Stimulated activated CD4-positive, alpha-beta T cell treated with anti-CD3 and anti-CD28 coated beads, Interleukin-1b, Interleukin-23, amount 100 ng/mL, for 48 hours (primary cell): ENCODE measurements at regions not wholly inside any gene's neighbourhood (a gene's known extent, or its start where the extent isn't known, plus 50 kb on each side); places are given as distances from the start of the nearest gene placed in this dataset.

Experiments
- DNase-seq: peaks from one replicate; pipeline ENCODE4 v3.0.0-alpha.2; 2020

DNA sequence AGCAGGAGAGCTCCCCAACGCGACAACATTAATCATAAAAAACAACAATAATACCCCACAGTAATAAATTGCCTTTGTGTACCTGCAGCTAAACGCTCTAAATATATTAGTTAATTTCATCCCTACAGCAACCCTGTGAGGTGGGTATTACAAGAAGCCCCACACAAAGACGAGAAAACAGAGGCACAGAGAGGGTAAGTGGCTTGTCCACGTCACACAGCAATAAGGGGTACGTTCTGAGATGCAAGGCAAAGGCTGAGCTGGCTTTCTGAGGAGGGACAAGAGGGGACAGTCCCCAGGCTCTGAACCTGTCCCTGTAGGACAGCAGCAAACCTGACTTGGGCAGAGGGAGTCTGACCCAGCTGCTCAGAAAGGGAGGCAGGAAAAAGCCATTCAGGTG lies 78.2 kb downstream of the NCOR2 start:
- DNase-seq: no peak

DNA sequence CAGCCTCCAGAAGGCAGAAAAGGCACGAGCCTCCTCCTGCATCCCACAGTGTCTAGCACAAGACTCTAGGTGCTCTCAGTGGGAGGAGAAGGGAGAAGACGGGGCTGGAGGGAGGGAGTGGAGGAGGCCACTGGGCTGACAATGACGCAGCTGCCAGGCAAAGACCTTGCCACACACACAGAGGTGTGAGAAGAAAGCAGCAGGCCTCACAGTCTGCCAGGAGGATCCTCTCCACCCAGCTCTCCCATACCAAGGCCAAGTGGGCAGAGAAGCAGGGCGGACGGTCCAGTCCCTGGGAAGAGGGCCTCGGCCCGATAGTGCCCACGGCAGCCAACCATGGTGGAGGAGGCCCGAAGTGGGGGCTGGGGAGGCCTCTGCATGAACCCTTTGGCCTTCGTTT lies 78.9 kb downstream of the NCOR2 start:
- no peak for DNase-seq

DNA sequence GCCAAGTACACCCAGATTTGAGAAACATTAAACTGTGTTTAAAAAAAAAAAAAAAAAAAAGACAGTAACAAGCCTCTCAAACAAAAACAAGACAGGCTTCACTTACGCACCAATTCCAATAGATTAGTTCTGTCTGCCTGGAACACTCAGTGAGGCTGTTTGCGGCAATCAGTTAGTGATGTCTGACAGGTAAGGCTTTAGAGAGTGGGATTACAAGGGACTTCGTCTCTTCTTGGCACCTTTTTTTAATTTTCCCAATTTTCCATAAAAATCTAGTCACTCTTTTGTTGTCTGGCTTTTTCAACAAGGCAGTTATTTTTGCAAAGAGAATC lies 79.6 kb downstream of the NCOR2 start:
- no peak for DNase-seq

DNA sequence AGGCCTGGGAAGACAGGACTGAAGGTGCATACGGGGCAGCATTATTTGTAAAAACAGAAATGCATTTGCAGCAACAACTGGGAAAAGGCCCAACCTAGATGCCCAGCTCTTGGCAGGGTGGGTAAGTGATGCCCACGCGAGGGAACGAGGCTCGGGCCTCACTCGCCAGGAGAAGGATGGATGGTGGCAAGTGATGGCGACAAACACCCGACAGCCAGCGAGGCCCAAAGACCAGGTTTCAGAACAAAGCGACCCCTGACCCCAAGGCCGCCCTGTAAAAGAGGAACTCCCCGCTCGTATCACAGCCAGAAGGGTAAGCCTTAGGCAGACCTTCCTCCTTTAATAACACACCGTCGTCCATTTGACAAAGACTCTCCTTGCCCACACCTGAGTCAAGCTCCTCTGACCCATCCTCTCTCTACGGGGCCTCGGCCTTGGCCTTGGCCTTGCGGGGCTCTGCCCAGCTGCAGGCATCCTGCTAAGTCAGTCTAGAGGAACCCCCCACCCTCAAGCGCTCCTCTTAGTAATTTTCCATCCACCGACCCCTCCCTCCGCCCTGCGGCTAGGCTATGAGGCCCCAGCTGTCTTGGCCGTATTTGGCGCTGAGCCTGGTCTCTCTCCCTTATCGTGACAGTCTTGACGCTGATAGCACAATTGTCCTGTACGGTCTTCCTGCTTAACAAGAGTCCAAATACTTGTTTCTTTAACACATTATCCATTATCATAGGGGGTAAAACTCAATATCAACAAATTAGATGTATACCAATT lies 80.2 kb downstream of the NCOR2 start:
- no peak for DNase-seq

DNA sequence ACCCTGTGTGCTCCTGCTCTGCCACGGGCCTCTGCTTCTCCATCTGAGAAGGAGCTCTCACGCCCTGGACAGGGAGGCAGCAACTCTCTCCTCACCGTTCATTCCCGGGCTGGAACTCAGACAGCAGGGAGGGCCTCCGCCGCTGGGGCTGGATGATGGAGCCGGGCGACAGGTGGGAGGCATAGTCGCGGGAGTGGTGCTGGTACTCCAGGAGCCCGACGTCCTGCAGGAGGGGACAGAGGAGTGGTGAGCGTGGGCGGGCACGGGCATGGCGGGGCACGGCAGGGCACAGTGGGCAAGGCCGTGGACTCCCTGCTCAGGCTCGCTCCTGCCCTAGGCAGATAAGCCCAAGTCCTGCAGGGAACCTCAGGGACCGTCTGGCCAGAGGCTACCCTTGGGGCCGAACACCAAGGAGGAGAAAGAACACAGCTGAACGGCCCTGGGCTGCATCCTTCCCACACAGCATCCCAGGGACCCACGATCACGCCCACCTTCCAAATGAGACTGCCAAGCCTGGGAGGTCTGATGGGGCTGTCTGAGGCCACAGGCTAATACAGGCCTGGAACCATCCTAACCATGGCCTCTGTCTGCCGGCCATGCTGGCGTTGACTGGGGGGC lies 81.0 kb downstream of the NCOR2 start:
- DNase-seq: no peak

DNA sequence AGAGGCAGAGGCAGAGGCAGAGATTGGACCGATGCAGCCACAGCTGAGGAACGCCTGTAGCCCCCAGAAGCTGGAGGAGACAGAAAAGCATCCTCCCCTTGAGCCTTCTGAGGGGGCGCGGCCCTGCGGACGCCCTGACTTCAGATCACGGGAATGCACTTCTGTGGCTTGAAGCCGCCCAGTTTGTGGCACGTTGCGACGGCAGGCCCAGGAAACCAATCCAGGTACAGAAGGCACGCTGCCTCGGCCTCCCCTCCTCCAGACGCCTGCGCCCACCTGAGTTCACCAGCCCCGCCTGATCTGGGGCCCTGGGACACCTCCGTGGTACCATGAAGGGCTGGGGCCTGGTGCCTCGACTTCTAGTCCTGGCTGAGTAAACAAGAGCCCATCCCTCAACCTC lies 82.0 kb downstream of the NCOR2 start:
- DNase-seq: no peak

DNA sequence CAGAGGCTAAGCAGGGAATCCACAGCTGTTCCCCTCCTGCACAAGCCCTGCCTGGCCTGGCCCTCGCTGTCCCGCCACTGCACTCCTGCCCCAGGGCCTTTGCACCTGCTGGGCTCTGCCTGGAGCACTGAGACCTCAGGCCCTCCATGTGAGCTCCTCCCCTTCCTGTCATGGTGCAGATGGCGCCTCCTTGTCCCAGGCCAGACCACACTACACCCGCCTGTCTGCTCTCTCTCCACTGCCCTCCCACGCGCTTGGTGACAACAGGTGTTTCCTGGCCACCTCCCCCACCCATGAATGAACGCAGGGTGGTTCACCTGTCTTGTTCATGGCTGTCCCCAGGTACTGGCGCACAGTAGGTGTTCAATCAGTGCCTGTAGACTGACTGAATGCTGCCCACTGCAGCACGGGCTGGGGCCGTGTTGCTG lies 82.9 kb downstream of the NCOR2 start:
- DNase-seq: peak; percentile 31

DNA sequence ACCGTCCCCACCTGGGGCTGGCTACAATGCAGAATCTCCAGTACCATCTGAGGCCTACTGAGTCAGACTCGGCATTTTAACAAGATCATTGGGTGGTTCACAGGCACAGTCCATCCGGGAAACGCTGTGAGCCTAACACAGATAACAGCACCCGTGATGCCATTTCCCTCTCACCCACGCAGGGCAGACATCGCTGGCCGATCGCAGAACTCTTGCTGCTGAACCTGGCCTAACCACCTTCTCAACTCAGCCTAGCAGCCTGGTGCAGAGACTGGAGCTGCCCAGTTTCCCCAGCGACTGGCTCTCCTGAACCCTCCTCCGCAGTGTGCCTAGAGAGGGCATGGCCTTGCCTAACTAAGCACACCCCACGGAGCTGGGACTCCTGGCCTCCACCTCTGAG lies 83.3 kb downstream of the NCOR2 start:
- no peak for DNase-seq

DNA sequence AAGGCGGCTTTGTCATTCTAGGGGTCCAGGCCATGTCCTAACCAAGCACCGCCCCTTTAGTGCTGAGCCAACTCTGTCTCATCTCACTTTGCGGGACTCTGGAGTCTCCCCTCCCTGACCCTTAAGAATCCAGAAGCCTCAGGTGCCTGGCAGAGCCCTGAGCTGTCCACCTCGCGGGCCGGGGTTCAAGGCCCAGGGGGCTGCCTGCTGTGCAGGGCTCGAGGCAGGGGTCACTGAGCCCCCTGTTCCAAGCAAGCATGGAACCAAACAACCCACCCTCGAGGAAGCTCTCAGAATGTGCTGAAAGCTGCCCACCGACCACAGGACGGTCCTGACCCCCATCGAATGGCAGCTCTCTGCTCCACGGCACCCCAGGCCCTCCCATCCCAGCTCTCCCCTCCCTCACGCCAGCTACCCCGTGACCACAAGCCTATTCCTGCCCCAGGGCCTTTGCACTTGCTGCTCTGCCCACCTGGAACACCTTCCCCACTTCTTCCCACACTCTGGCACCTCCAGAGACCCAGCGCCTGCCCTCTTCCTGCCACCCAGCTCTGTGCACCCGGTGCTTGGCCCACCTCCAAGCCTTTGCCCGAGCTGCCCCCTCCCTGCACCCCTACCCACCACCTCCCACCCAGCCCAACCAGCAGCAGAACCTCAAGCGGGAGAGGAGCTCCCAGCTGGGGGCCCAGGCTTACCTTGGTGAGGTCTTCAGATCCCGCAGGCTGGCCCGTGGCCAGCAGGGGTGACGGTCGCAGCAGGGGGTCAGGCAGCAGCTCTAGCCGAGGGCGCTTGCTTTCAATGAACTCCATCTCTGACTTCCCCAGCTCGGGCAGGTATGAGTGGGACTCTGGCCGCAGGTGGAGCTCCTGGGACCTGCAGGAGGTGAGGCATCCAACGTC lies 84.3 kb downstream of the NCOR2 start:
- no peak for DNase-seq

DNA sequence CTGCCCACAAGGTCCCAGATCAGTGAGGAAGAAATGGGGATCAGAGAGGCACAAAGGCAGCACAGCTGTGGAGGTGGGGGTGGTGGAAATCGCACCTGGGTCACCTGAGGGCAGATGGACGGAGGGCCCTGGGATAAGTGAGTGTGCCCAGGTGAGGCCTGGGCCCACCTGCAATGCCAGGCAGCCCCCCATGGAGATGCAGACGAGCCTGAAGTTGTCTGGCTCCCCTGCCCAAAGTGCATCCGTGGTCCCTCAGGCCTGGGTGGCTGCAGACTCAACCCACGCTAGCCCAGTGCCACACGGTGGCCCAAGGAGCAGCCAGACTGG lies 84.9 kb downstream of the NCOR2 start:
- DNase-seq: no peak

DNA sequence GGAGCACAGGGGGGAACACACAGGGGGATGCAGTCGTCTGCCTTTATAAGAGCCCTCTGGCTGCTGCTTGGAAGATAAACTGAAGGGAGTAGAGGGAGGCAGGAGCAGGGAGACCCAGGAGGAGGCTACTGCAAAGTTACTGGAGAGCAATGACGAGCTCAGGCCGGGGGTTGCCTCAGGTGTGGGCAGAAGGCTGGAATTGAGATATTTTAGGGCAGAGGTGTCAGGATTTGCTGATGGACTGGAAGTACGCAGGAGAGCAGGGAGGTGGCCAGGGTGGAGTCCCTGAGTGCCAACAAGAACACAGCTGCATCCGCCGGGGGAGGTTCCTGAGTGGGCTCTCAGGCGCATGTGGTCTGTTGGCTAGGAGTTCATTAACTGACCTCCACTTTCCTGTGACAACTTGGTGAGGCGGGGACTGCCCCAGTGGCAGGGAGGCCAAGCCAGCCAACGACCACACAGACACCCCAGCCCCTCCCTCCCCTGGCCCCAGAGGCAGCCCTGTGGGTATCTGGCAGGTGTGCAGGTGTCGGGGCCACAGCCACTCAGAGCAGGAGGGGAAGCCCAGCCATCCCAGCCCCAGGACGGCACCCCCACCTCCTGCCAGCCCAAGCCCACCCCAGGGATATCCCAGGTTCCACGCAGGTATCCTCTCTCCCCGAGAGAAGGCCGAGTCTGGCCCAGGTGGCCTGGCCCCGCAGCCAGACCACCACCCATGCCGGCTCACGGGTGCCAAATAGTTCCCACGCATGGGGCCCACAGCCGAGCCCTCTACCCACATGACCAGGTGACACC lies 85.4 kb downstream of the NCOR2 start:
- no peak for DNase-seq

DNA sequence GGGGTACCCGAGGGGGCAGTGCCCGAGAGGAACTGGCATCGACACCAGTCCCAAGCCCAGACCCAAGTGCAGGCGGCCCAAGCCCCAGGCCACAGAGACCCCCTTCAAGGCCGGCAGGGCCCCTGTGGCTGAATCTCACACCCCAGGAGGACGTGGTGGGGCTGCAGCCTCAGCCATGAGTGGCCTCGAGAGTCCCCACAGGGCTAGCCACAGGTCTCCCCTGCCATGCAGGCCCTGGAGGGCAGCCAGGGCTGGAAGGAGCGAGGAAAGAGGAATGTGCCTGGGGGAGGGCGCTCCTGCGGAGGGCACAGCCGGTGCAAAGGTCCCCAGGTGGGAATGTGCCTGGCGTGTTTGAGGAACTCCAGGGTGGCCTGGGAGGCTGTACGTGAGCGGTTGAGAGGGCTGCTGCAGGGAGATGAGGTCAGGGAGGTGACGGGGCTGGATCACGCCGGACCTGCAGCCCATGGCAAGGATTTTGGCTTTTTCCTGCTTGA lies 86.1 kb downstream of the NCOR2 start:
- DNase-seq: no peak

DNA sequence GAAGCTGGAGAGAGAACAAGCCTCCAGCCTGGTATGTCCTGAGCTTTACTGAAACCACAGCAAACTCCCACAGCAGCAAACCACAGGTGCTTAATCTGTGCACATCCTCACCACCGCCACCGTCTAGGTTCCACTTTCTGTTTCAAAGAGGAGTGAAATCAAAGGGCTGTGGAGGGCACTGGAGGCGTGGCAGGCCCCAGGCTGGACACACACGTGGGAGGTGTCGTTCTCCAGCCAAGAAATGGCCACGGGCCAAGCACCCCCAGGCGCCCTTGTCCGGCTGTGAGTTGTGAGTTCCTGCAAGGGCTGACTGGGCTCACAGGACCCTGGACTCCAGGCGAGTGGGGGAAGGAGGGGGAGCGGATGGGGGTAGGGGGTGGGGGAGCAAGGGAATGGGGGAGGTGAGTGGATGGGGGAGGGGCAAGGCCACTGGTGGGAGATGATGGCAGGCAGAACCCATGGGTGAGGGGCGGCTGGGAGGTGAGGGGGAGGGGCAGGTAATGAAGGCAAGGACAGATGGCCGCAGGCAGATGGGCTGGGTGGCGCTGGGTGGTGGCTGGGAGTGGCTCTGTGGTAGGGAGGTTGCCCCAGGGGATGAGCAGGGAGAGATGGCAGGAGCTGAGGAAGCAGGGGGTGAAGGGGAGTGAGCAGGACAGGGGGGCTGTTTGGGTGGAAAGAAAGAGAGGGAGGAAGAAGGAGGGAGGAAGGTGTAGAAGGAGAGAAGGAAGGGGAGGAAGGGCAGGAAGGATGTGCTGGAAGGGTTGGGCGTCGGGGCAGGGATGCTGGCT lies 86.7 kb downstream of the NCOR2 start:
- DNase-seq: peak; percentile 46

DNA sequence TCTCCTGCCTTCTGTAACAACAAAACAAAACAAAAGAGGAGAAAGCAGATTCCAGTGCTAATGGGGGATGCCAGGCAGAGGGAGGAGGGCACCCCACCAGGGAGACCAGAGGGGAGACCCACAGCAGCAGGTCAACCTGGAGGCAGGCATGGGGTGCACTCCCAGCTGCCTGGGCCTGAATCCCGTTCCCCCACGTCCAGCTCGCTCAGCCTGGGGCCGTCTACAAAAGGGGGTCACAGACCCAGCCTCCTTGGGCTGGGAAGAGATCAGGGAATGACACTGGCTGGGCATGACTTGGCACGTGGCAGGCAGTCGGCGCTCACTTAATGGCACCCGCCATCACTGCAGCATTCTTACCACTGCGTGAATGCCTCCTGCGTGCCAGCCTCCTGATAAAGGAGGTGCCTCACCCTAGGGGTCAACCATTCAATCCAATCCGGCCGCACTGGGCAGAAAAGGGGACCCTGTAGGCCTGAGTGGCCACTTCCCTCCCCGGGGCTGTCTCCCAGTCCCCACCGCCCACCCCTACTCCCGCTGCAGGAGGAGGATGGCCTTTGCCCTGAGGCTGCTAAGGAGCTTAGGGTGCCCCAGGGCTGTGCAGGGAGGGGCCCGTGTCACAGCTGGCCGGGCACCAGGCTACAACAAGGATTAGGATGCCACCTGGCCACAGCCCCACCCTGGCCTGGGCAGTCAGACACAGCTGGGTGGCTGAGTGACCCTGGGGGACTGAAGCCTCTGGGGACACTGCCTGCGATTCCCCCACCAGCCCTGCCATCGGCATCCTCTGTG lies 87.5 kb downstream of the NCOR2 start:
- DNase-seq: no peak

DNA sequence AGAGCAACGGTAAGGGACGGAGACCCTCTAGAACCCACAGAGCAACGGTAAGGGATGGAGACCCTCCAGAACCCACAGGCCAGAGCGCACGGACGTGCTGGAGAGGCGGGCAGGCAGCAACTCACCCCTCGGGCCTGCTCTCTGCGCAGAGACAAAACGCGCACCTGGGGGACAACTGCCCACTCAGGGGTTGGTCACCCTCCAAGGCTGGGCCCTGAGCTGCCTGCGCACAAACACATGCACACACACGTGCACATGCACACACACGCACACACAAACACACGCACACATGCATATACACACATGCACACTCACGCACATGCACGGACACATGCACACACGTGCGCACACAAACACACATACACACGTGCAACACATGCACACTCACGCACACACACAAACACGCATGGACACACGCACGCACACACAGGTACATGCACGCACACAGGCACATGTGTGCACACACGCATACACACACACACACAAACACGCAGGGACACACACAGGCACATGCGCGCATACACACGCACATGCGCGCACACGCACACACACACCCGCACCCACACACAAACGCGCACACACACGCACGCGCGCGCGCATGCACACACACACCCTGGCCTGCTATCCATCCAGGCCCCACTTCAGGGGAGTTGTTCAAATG lies 88.3 kb downstream of the NCOR2 start:
- DNase-seq: no peak

DNA sequence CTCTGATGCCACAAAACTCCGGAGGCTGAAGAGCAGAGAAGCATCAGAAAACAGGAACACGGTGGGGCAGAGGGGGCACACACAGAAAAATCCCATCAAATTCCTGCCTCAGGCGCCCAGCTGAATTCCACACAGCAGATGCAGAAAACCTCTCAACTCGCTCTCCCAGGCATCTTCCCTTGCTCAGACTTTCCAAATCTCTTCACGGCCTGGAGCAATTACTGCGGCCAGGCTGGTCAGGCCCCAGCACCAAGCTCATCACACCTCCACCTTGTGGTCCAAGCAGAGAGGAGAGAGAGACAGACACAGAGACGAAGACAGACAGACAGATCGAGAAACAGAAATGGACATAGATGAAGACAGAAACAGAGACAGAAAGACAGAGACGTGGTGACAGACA lies 89.0 kb downstream of the NCOR2 start:
- no peak for DNase-seq

DNA sequence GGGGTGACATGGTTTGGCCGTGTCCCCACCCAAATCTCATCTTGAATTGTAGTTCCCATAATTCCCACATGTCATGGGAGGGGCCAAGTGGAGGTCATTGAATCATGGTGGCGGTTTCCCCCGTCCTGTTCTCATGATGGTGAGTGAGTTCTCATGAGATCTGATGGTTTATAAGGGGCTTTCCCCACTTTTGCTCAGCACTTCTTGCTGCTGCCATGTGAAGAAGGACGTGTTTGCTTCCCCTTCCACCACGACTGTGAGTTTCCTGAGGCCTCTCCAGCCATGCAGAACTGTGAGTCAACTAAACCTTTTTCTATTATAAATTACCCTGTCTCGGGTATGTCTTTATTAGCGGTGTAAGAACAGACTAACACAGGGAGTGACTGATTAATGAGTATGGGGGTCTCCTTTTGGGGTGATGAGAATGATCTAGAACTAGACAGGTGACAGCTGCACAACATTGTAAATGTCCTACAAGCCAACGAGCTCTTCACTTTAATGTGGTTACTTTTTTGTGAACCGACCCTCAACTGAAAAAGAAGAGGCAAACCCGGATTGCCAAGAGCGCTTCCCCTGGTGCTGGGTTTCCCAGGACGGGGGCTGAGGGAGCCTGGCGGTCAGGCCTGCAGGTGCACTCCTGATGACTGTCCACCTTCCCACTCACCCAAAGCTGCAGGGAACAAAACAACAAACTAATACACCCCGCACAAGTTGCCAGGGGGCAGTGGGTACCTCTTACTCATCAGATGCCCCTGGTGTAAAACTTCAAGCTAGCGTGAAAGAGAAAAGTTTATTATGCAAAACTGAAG lies 90.1 kb downstream of the NCOR2 start:
- no peak for DNase-seq

DNA sequence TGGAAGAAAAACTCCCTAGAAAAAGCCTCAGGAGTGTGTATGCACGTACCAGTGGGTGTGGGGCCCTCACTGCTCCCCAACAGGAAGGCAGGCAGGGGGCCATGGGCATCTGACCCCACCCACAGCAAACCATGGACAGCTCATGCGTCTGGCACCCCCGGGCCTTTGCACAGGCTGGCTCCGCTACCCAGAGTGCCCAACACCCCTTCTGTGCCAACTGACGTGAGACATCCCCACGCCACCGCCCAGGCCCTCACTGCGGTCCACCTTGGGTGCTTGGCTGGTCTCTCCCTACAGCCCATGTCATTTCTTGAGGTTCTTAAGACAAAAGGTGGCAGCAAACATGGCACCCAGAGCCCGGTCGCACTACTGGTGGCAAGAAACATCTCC lies 91.4 kb downstream of the NCOR2 start:
- DNase-seq: no peak

DNA sequence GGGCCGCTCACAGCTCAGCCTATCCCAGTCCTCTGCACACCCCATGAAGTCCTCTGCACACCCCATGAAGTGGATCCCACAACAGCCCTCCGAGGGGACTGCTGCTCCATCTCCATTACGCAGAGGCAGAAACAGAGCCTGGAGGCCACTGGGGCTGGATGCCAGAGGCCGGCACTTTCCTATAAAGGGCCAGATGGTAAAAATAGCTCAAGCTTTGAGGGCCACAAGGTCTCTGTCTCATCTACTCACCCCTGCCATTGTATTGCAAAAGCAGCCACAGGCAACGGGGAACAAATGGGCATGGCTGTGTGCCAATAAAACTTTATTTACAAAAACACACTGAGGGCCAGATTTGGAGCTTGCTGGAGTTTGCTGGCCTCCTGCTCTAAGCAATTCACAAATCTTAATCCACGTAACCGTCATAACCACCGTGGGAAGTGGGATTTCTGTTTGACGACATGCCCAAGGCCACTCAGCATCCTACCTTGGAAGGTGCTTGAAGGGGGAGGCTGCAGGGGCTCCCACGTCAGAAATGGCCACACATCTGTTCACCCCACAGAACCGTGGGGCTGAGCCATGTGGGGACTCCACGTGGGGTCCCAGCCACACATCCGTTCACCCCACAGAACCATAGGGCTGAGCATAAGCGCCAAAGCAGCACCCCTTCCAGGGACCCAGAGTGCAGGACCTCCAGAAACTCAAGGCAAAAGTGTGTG lies 92.0 kb downstream of the NCOR2 start:
- DNase-seq: no peak
